ENCODE measurements at regions not wholly inside any gene's neighbourhood (a gene's known extent, or its start where the extent isn't known, plus 50 kb on each side); places are given as distances from the start of the nearest gene placed in this dataset.

- no peaks in the 10 kb centered on the region for H3K27me3 ChIP-seq (ENCODE audit: control insufficient read depth, insufficient read depth, low read length)
Measured at GRCh38 chr9:119634006-119634405, 264.8 kb upstream of the BRINP1 start.

GRCh38 chr9:119611565-119611964 lies 242.3 kb upstream of the BRINP1 start:
- H3K36me3 ChIP-seq (ENCODE audit: control insufficient read depth, insufficient read depth, low read length), result no peaks in the 10 kb centered on the region
- no peak for DNase-seq (ENCODE audit: low read depth in 4 of 6, low spot score in 6 of 6)
- H3K4me3 ChIP-seq (ENCODE audit: low read depth, low read length), result no peak overlapping the region
- H3K4me1 ChIP-seq (ENCODE audit: control insufficient read depth, insufficient read depth, low read length), result no peaks in the 10 kb centered on the region
- H3K9me3 ChIP-seq (ENCODE audit: control insufficient read depth, insufficient read depth, low read length), result no peaks in the 10 kb centered on the region
- no peak overlapping the region for H3K27ac ChIP-seq (ENCODE audit: low read depth, low read length)
- no peaks in the 10 kb centered on the region for H3K27me3 ChIP-seq (ENCODE audit: control insufficient read depth, insufficient read depth, low read length)
- WGBS (ENCODE audit: insufficient coverage), result no CpG with 5 or more reads among the region's 1 CpG

More at GRCh38 chr9:119634006-119634405, 264.8 kb upstream of the BRINP1 start:
- no peaks in the 10 kb centered on the region for H3K36me3 ChIP-seq (ENCODE audit: control insufficient read depth, insufficient read depth, low read length)
- DNase-seq (ENCODE audit: low read depth in 4 of 6, low spot score in 6 of 6), result peak in 2 of 6 donors; percentile 16 to 48
- no peaks in the 10 kb centered on the region for H3K9me3 ChIP-seq (ENCODE audit: control insufficient read depth, insufficient read depth, low read length)
- no peak overlapping the region for H3K27ac ChIP-seq (ENCODE audit: low read depth, low read length)
- 42% methylated on average over 5 of the region's 8 CpGs for WGBS (ENCODE audit: insufficient coverage)
- no peaks in the 10 kb centered on the region for H3K4me1 ChIP-seq (ENCODE audit: control insufficient read depth, insufficient read depth, low read length)
- no peak overlapping the region for H3K4me3 ChIP-seq (ENCODE audit: low read depth, low read length)

GRCh38 chr9:119609277-119609971 lies 240.2 kb upstream of the BRINP1 start:
- Histone ChIP-seq H3K36me3 (ENCODE audit: control insufficient read depth, insufficient read depth, low read length) (no peaks in the 10 kb centered on the region), H3K9me3 (ENCODE audit: control insufficient read depth, insufficient read depth, low read length) (no peaks in the 10 kb centered on the region), H3K4me3 (ENCODE audit: low read depth, low read length) (no peak overlapping the region), H3K4me1 (ENCODE audit: control insufficient read depth, insufficient read depth, low read length) (no peaks in the 10 kb centered on the region), H3K27me3 (ENCODE audit: control insufficient read depth, insufficient read depth, low read length) (no peaks in the 10 kb centered on the region), H3K27ac (ENCODE audit: low read depth, low read length) (no peak overlapping the region)
- no peak for DNase-seq (ENCODE audit: low read depth in 4 of 6, low spot score in 6 of 6)
- WGBS (ENCODE audit: insufficient coverage), result no CpG with 5 or more reads among the region's 2 CpGs

GRCh38 chr9:119601632-119602031 lies 232.4 kb upstream of the BRINP1 start:
- no peaks in the 10 kb centered on the region for H3K36me3 ChIP-seq (ENCODE audit: control insufficient read depth, insufficient read depth, low read length)
- no peaks in the 10 kb centered on the region for H3K9me3 ChIP-seq (ENCODE audit: control insufficient read depth, insufficient read depth, low read length)
- no peak overlapping the region for H3K27ac ChIP-seq (ENCODE audit: low read depth, low read length)
- no peaks in the 10 kb centered on the region for H3K27me3 ChIP-seq (ENCODE audit: control insufficient read depth, insufficient read depth, low read length)
- H3K4me1 ChIP-seq (ENCODE audit: control insufficient read depth, insufficient read depth, low read length), result no peaks in the 10 kb centered on the region
- DNase-seq (ENCODE audit: low read depth in 4 of 6, low spot score in 6 of 6), result no peak
- H3K4me3 ChIP-seq (ENCODE audit: low read depth, low read length), result no peak overlapping the region

GRCh38 chr9:119597499-119597898 lies 228.3 kb upstream of the BRINP1 start:
- no peaks in the 10 kb centered on the region for H3K4me1 ChIP-seq (ENCODE audit: control insufficient read depth, insufficient read depth, low read length)
- no peaks in the 10 kb centered on the region for H3K9me3 ChIP-seq (ENCODE audit: control insufficient read depth, insufficient read depth, low read length)
- no peaks in the 10 kb centered on the region for H3K27me3 ChIP-seq (ENCODE audit: control insufficient read depth, insufficient read depth, low read length)
- no peaks in the 10 kb centered on the region for H3K36me3 ChIP-seq (ENCODE audit: control insufficient read depth, insufficient read depth, low read length)
- H3K4me3 ChIP-seq (ENCODE audit: low read depth, low read length), result no peak overlapping the region
- H3K27ac ChIP-seq (ENCODE audit: low read depth, low read length), result no peak overlapping the region
- peak in 1 of 6 donors; percentile 36 for DNase-seq (ENCODE audit: low read depth in 4 of 6, low spot score in 6 of 6)
- WGBS (ENCODE audit: insufficient coverage), result 41% methylated on average over 3 of the region's 3 CpGs

- 98% methylated on average over 4 of the region's 4 CpGs for WGBS (ENCODE audit: insufficient coverage)
- H3K36me3 ChIP-seq (ENCODE audit: control insufficient read depth, insufficient read depth, low read length), result no peaks in the 10 kb centered on the region
Measured at GRCh38 chr9:119596703-119597102, 227.5 kb upstream of the BRINP1 start.

GRCh38 chr9:119588874-119589744 lies 219.9 kb upstream of the BRINP1 start:
- no peak overlapping the region for H3K27ac ChIP-seq (ENCODE audit: low read depth, low read length)
- 56% methylated on average over 9 of the region's 12 CpGs for WGBS (ENCODE audit: insufficient coverage)
- H3K27me3 ChIP-seq (ENCODE audit: control insufficient read depth, insufficient read depth, low read length), result no peaks in the 10 kb centered on the region

More at GRCh38 chr9:119596703-119597102, 227.5 kb upstream of the BRINP1 start:
- Histone ChIP-seq H3K4me1 (ENCODE audit: control insufficient read depth, insufficient read depth, low read length) (no peaks in the 10 kb centered on the region), H3K27ac (ENCODE audit: low read depth, low read length) (no peak overlapping the region), H3K9me3 (ENCODE audit: control insufficient read depth, insufficient read depth, low read length) (no peaks in the 10 kb centered on the region), H3K4me3 (ENCODE audit: low read depth, low read length) (no peak overlapping the region), H3K27me3 (ENCODE audit: control insufficient read depth, insufficient read depth, low read length) (no peaks in the 10 kb centered on the region)
- DNase-seq (ENCODE audit: low read depth in 4 of 6, low spot score in 6 of 6), result no peak

GRCh38 chr9:119577881-119578280 lies 208.6 kb upstream of the BRINP1 start:
- Histone ChIP-seq H3K27ac (ENCODE audit: low read depth, low read length) (no peak overlapping the region), H3K9me3 (ENCODE audit: control insufficient read depth, insufficient read depth, low read length) (no peaks in the 10 kb centered on the region), H3K36me3 (ENCODE audit: control insufficient read depth, insufficient read depth, low read length) (no peaks in the 10 kb centered on the region), H3K4me1 (ENCODE audit: control insufficient read depth, insufficient read depth, low read length) (no peaks in the 10 kb centered on the region), H3K27me3 (ENCODE audit: control insufficient read depth, insufficient read depth, low read length) (no peaks in the 10 kb centered on the region), H3K4me3 (ENCODE audit: low read depth, low read length) (no peak overlapping the region)
- DNase-seq (ENCODE audit: low read depth in 4 of 6, low spot score in 6 of 6), result no peak
- no CpG with 5 or more reads among the region's 1 CpG for WGBS (ENCODE audit: insufficient coverage)

More at GRCh38 chr9:119588874-119589744, 219.9 kb upstream of the BRINP1 start:
- no peak overlapping the region for H3K4me3 ChIP-seq (ENCODE audit: low read depth, low read length)
- no peaks in the 10 kb centered on the region for H3K4me1 ChIP-seq (ENCODE audit: control insufficient read depth, insufficient read depth, low read length)
- peak in 1 of 6 donors; percentile 55 for DNase-seq (ENCODE audit: low read depth in 4 of 6, low spot score in 6 of 6)
- H3K36me3 ChIP-seq (ENCODE audit: control insufficient read depth, insufficient read depth, low read length), result no peaks in the 10 kb centered on the region
- H3K9me3 ChIP-seq (ENCODE audit: control insufficient read depth, insufficient read depth, low read length), result no peaks in the 10 kb centered on the region

GRCh38 chr9:119559986-119560385 lies 190.8 kb upstream of the BRINP1 start:
- DNase-seq (ENCODE audit: low read depth in 4 of 6, low spot score in 6 of 6), result no peak
- Histone ChIP-seq H3K4me1 (ENCODE audit: control insufficient read depth, insufficient read depth, low read length) (peaks cover 10% of the 10 kb centered on the region), H3K9me3 (ENCODE audit: control insufficient read depth, insufficient read depth, low read length) (no peaks in the 10 kb centered on the region), H3K36me3 (ENCODE audit: control insufficient read depth, insufficient read depth, low read length) (no peaks in the 10 kb centered on the region), H3K27ac (ENCODE audit: low read depth, low read length) (no peak overlapping the region), H3K4me3 (ENCODE audit: low read depth, low read length) (no peak overlapping the region), H3K27me3 (ENCODE audit: control insufficient read depth, insufficient read depth, low read length) (no peaks in the 10 kb centered on the region)
- WGBS (ENCODE audit: insufficient coverage), result 62% methylated on average over 3 of the region's 5 CpGs

GRCh38 chr9:119559056-119559455 lies 189.8 kb upstream of the BRINP1 start:
- Histone ChIP-seq H3K9me3 (ENCODE audit: control insufficient read depth, insufficient read depth, low read length) (no peaks in the 10 kb centered on the region), H3K27ac (ENCODE audit: low read depth, low read length) (no peak overlapping the region), H3K27me3 (ENCODE audit: control insufficient read depth, insufficient read depth, low read length) (no peaks in the 10 kb centered on the region), H3K4me3 (ENCODE audit: low read depth, low read length) (no peak overlapping the region), H3K4me1 (ENCODE audit: control insufficient read depth, insufficient read depth, low read length) (peaks cover 10% of the 10 kb centered on the region), H3K36me3 (ENCODE audit: control insufficient read depth, insufficient read depth, low read length) (no peaks in the 10 kb centered on the region)
- DNase-seq (ENCODE audit: low read depth in 4 of 6, low spot score in 6 of 6), result no peak

All from spinal cord (tissue), 9 donors.